ENCODE measurements at regions not wholly inside any gene's neighbourhood (a gene's known extent, or its start where the extent isn't known, plus 50 kb on each side); places are given as distances from the start of the nearest gene placed in this dataset.

DNA sequence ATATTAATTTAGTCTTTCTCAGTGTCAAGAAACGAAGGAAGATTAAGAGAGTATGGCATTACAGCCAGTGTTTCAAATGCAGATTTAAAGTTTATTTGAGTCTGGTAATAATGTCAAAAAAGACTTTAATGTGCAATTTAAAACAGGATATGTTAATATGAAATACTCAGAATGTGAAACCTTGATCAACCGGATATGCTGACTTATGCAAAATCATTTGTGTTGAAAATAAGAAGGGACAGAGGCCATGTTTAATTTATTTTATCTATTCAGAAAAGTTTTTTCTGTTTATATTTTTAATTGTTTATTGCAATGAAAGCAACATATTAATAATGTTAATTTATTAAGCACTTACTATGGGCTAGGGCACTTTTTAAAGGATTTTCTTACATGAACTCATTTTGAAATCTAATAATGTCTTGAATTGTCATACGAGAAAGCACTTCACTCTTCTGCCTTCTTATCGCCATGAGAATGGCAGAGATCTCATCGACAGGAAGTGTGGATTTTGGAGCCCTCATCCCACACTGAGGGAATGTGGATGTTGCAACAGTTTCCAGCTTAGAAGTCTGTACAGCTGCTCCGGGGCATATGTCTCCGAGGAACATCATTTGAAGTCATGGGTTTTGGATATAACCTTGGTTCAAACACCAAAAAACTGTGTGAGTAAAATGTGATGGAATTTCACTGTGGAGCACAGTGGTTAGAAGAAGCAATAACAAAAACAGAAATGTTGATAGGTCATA is 1410.4 kb downstream of the EPHA7 start:
- no peaks in the 10 kb centered on the region for H3K4me1 ChIP-seq (ENCODE audit: low read length)
- no peaks in the 10 kb centered on the region for H3K9me3 ChIP-seq (ENCODE audit: insufficient read depth, low read length)
- no peaks in the 10 kb centered on the region for H3K36me3 ChIP-seq (replicated peaks; ENCODE audit: low read depth, low read length)
- H3K27me3 ChIP-seq (ENCODE audit: low read depth, low read length) = no peaks in the 10 kb centered on the region
- no peak overlapping the region for H3K27ac ChIP-seq (ENCODE audit: low read length)
- no peak overlapping the region for H3K4me3 ChIP-seq (ENCODE audit: low read length)
- TF ChIP-seq EZH2phosphoT487 (IDR thresholded peaks at IDR 0.05; ENCODE audit: low read depth) = no peak
- TF ChIP-seq, protein P1, sequence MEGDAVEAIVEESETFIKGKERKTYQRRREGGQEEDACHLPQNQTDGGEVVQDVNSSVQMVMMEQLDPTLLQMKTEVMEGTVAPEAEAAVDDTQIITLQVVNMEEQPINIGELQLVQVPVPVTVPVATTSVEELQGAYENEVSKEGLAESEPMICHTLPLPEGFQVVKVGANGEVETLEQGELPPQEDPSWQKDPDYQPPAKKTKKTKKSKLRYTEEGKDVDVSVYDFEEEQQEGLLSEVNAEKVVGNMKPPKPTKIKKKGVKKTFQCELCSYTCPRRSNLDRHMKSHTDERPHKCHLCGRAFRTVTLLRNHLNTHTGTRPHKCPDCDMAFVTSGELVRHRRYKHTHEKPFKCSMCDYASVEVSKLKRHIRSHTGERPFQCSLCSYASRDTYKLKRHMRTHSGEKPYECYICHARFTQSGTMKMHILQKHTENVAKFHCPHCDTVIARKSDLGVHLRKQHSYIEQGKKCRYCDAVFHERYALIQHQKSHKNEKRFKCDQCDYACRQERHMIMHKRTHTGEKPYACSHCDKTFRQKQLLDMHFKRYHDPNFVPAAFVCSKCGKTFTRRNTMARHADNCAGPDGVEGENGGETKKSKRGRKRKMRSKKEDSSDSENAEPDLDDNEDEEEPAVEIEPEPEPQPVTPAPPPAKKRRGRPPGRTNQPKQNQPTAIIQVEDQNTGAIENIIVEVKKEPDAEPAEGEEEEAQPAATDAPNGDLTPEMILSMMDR (IDR thresholded peaks at IDR 0.05; ENCODE audit: low read depth, low read length) = no peak
- H3K4me2 ChIP-seq (ENCODE audit: low read length) = no peak overlapping the region
- no peaks in the 10 kb centered on the region for H4K20me1 ChIP-seq (ENCODE audit: insufficient read depth, low read length)
- no peak overlapping the region for H2AFZ ChIP-seq (ENCODE audit: low read depth, low read length)
- no peak overlapping the region for H3K9ac ChIP-seq (ENCODE audit: low read length)
- H3K79me2 ChIP-seq (ENCODE audit: low read length) = no peaks in the 10 kb centered on the region

DNA sequence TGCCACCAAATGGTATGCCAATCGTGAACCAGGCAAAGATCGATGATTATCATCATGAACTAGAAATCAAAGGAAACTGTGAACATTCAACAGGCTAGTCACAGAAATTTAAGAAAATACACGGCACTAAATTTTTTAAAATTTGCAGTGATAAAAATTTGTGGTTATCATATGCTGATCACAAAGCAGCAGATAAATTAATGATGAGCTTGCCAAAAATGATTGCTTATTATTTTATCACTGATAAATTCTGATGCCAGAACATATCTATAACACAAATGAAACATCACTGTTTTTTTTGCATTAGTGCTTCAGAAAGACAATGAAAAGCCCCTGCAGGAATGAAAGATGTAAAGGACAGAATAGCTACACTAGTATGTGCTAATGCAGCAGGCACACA is 1413.2 kb upstream of the MAP3K7 start:
- H3K9ac ChIP-seq (ENCODE audit: low read length) = no peak overlapping the region
- no peak overlapping the region for H3K4me2 ChIP-seq (ENCODE audit: low read length)
- no peaks in the 10 kb centered on the region for H3K4me1 ChIP-seq (ENCODE audit: low read length)
- H3K36me3 ChIP-seq (replicated peaks; ENCODE audit: low read depth, low read length) = no peaks in the 10 kb centered on the region
- H4K20me1 ChIP-seq (ENCODE audit: insufficient read depth, low read length) = no peaks in the 10 kb centered on the region
- no peak overlapping the region for H3K4me3 ChIP-seq (ENCODE audit: low read length)
- H3K79me2 ChIP-seq (ENCODE audit: low read length) = no peaks in the 10 kb centered on the region
- H3K27me3 ChIP-seq (ENCODE audit: low read depth, low read length) = no peaks in the 10 kb centered on the region
- no peak overlapping the region for H3K27ac ChIP-seq (ENCODE audit: low read length)
- H2AFZ ChIP-seq (ENCODE audit: low read depth, low read length) = no peak overlapping the region
- no peaks in the 10 kb centered on the region for H3K9me3 ChIP-seq (ENCODE audit: insufficient read depth, low read length)
- no peak for TF ChIP-seq EZH2phosphoT487 (IDR thresholded peaks at IDR 0.05; ENCODE audit: low read depth)
- TF ChIP-seq, protein P1 (IDR thresholded peaks at IDR 0.05; ENCODE audit: low read depth, low read length) = no peak

DNA sequence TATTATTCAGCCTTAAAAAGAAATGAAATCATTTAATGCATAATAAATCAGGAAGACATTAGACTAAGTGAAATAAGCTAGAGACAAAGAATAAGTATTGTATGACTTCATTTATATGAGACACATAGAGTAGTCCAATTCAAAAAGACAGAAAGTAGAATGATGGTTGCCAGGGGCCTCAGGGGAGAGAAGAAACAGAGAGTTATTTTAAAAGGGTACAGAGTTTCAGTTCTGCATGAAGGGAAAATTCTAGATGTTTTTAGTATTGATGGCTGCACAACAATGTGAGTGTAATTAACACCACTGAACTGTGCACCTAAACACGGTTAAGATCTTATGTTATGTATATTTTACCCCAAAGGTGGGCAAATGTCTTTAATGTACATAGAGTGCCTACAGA is 1407.9 kb upstream of the MAP3K7 start:
- H3K36me3 ChIP-seq (replicated peaks; ENCODE audit: low read depth, low read length) = no peaks in the 10 kb centered on the region
- no peak overlapping the region for H3K27ac ChIP-seq (ENCODE audit: low read length)
- H3K79me2 ChIP-seq (ENCODE audit: low read length) = no peaks in the 10 kb centered on the region
- no peak overlapping the region for H3K9ac ChIP-seq (ENCODE audit: low read length)
- no peaks in the 10 kb centered on the region for H3K4me1 ChIP-seq (ENCODE audit: low read length)
- no peak overlapping the region for H2AFZ ChIP-seq (ENCODE audit: low read depth, low read length)
- TF ChIP-seq EZH2phosphoT487 (IDR thresholded peaks at IDR 0.05; ENCODE audit: low read depth) = no peak
- TF ChIP-seq, protein P1 (IDR thresholded peaks at IDR 0.05; ENCODE audit: low read depth, low read length) = no peak
- no peaks in the 10 kb centered on the region for H3K9me3 ChIP-seq (ENCODE audit: insufficient read depth, low read length)
- no peak overlapping the region for H3K4me2 ChIP-seq (ENCODE audit: low read length)
- H3K4me3 ChIP-seq (ENCODE audit: low read length) = no peak overlapping the region
- no peaks in the 10 kb centered on the region for H3K27me3 ChIP-seq (ENCODE audit: low read depth, low read length)
- no peaks in the 10 kb centered on the region for H4K20me1 ChIP-seq (ENCODE audit: insufficient read depth, low read length)

DNA sequence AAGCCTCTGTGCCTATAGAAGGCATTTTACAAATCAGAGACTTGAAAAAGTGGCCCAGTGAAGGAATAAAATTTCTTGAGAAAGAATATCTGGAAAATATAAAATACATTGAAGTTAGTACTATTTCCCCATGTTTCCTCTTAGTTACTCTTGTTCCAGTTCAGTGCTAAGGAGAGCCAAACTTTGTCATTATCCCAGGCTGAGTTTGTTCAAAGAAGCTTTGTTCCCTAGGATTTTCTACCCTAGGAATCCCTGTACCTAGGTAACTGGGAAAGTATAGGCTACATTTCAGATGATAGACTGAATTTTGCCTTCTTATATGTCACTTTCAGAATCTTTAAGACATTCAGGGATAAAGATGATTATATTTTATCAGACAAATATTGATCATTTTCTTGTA is 1395.7 kb upstream of the MAP3K7 start:
- H3K9ac ChIP-seq (ENCODE audit: low read length) = no peak overlapping the region
- no peak overlapping the region for H2AFZ ChIP-seq (ENCODE audit: low read depth, low read length)
- no peak overlapping the region for H3K4me2 ChIP-seq (ENCODE audit: low read length)
- H3K27ac ChIP-seq (ENCODE audit: low read length) = no peak overlapping the region
- H3K36me3 ChIP-seq (replicated peaks; ENCODE audit: low read depth, low read length) = no peaks in the 10 kb centered on the region
- no peaks in the 10 kb centered on the region for H3K27me3 ChIP-seq (ENCODE audit: low read depth, low read length)
- no peak overlapping the region for H3K4me3 ChIP-seq (ENCODE audit: low read length)
- no peaks in the 10 kb centered on the region for H4K20me1 ChIP-seq (ENCODE audit: insufficient read depth, low read length)
- no peaks in the 10 kb centered on the region for H3K4me1 ChIP-seq (ENCODE audit: low read length)
- H3K9me3 ChIP-seq (ENCODE audit: insufficient read depth, low read length) = no peaks in the 10 kb centered on the region
- TF ChIP-seq EZH2phosphoT487 (IDR thresholded peaks at IDR 0.05; ENCODE audit: low read depth) = no peak
- TF ChIP-seq, protein P1 (IDR thresholded peaks at IDR 0.05; ENCODE audit: low read depth, low read length) = no peak
- H3K79me2 ChIP-seq (ENCODE audit: low read length) = no peaks in the 10 kb centered on the region

Data from OCI-LY3 (cell line).